ENCODE measurements at regions not wholly inside any gene's neighbourhood (a gene's known extent, or its start where the extent isn't known, plus 50 kb on each side); places are given as distances from the start of the nearest gene placed in this dataset.

- CTCF ChIA-PET = no interaction called here
- H3K36me3 Mint-ChIP-seq (ENCODE audit: low read depth) = no peaks in the 10 kb centered on the region
- no peaks in the 10 kb centered on the region for H3K9me3 Mint-ChIP-seq
- no peak overlapping the region for H3K4me3 Mint-ChIP-seq
- no peak for TF ChIP-seq CTCF (IDR thresholded peaks at IDR 0.05)
- intact Hi-C loops (cut with micrococcal nuclease) = no loop called here
- no peak overlapping the region for H3K27ac Mint-ChIP-seq
- POLR2A ChIA-PET = no interaction called here
- DNase-seq (no peak), ATAC-seq (ENCODE audit: low read depth) (no peak)
- H3K4me1 Mint-ChIP-seq = no peaks in the 10 kb centered on the region
- H3K27me3 Mint-ChIP-seq = no peaks in the 10 kb centered on the region
Measured at GRCh38 chr3:191882289-191882688, 421.3 kb downstream of the PYDC2 start.

- POLR2A ChIA-PET = no interaction called here
- Mint-ChIP-seq H3K36me3 (ENCODE audit: low read depth) (no peaks in the 10 kb centered on the region), H3K27me3 (no peaks in the 10 kb centered on the region), H3K9me3 (no peaks in the 10 kb centered on the region), H3K4me3 (no peak overlapping the region), H3K27ac (no peak overlapping the region), H3K4me1 (no peaks in the 10 kb centered on the region)
- intact Hi-C loops (cut with micrococcal nuclease) = no loop called here
- no peak for TF ChIP-seq CTCF (IDR thresholded peaks at IDR 0.05)
- CTCF ChIA-PET = no interaction called here
- DNase-seq (no peak), ATAC-seq (ENCODE audit: low read depth) (no peak)
Measured at GRCh38 chr3:191884132-191884531, 423.2 kb downstream of the PYDC2 start.

- CTCF ChIA-PET = no interaction called here
- Mint-ChIP-seq H3K36me3 (ENCODE audit: low read depth) (no peaks in the 10 kb centered on the region), H3K27me3 (no peaks in the 10 kb centered on the region), H3K27ac (no peak overlapping the region), H3K9me3 (no peaks in the 10 kb centered on the region), H3K4me1 (no peaks in the 10 kb centered on the region), H3K4me3 (no peak overlapping the region)
- intact Hi-C loops (cut with micrococcal nuclease) = no loop called here
- DNase-seq (no peak), ATAC-seq (ENCODE audit: low read depth) (no peak)
- POLR2A ChIA-PET = no interaction called here
- TF ChIP-seq CTCF (IDR thresholded peaks at IDR 0.05) = no peak
Measured at GRCh38 chr3:191889106-191889505, 428.1 kb downstream of the PYDC2 start.

GRCh38 chr3:191889756-191890155 is 428.8 kb downstream of the PYDC2 start:
- POLR2A ChIA-PET = no interaction called here
- intact Hi-C loops (cut with micrococcal nuclease) = no loop called here
- no peaks in the 10 kb centered on the region for H3K36me3 Mint-ChIP-seq (ENCODE audit: low read depth)
- H3K9me3 Mint-ChIP-seq = no peaks in the 10 kb centered on the region
- no peak for TF ChIP-seq CTCF (IDR thresholded peaks at IDR 0.05)
- H3K27ac Mint-ChIP-seq = no peak overlapping the region
- no peak overlapping the region for H3K4me3 Mint-ChIP-seq
- DNase-seq (no peak), ATAC-seq (ENCODE audit: low read depth) (no peak)
- H3K4me1 Mint-ChIP-seq = no peaks in the 10 kb centered on the region
- H3K27me3 Mint-ChIP-seq = no peaks in the 10 kb centered on the region
- CTCF ChIA-PET = no interaction called here

GRCh38 chr3:191894406-191894805 is 433.4 kb downstream of the PYDC2 start:
- Mint-ChIP-seq H3K4me1 (no peaks in the 10 kb centered on the region), H3K9me3 (no peaks in the 10 kb centered on the region), H3K27ac (no peak overlapping the region), H3K36me3 (ENCODE audit: low read depth) (no peaks in the 10 kb centered on the region), H3K27me3 (no peaks in the 10 kb centered on the region), H3K4me3 (no peak overlapping the region)
- ChIA-PET POLR2A (no interaction called here), CTCF (no interaction called here)
- no peak for TF ChIP-seq CTCF (IDR thresholded peaks at IDR 0.05)
- intact Hi-C loops (cut with micrococcal nuclease) = no loop called here
- ATAC-seq (ENCODE audit: low read depth) (no peak), DNase-seq (no peak)
